BJ (cell line): ENCODE measurements at regions not wholly inside any gene's neighbourhood (a gene's known extent, or its start where the extent isn't known, plus 50 kb on each side); places are given as distances from the start of the nearest gene placed in this dataset.

ENCODE experiments used
- CTCF ChIA-PET: fragments of 350-600 bp; formaldehyde crosslinking; extraction: SDS; loops from one replicate; lab custom pipeline; 2021; ENCODE audit warnings: antibody characterized with exemption, inconsistent platforms; lab: Yijun Ruan, JAX
- POLR2A ChIA-PET: fragments of 300-600 bp; sonication (Branson Sonifier 250); formaldehyde crosslinking; extraction: SDS; loops from one replicate; lab custom pipeline; 2021; ENCODE audit warnings: antibody characterized with exemption; lab: Charles Lee
- DNase-seq: peaks from one replicate; pipeline ENCODE4 v3.0.0-alpha.2; 2011; ENCODE audit warnings: low read depth
- H3K27me3 ChIP-seq: 2 replicates; pipeline ENCODE4 v1.6.0; 2011; ENCODE audit warnings: low read length; ENCODE audit not compliant: control insufficient read depth, insufficient read depth
- H3K36me3 ChIP-seq: 2 replicates; pipeline ENCODE4 v1.5.1; 2011; ENCODE audit warnings: low read length; ENCODE audit not compliant: control insufficient read depth, insufficient read depth
- H3K4me3 ChIP-seq: 2 replicates; pipeline ENCODE4 v1.5.1; 2011; ENCODE audit warnings: low read depth, mild to moderate bottlenecking, control low read depth, low read length
- TF ChIP-seq, protein P1 (sequence below): IDR thresholded peaks from 2 replicates; pipeline ENCODE4 v1.5.1; 2011; ENCODE audit warnings: low read depth, mild to moderate bottlenecking, control low read depth, inconsistent platforms, low read length, moderate library complexity; ENCODE audit not compliant: insufficient read depth

DNA sequence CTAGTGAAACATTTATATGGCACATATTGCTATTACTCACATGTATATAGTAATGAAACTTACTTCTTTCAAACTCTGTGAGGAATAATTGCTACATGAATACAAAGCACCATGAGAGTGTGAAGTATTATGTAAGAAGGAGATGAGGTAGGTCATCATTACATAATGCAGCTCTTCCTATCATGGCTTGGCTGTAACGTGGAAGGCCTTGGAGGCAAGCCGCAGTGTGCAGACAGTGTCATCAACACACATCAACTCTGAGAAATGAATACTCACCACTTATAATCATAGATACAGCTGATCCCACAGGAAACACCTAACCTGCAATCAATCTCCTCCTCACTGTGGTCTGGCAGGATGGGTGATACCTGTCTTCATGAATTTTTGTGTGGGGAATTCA is 49.9 kb upstream of the CCDC91 start:
- no peak for DNase-seq
- TF ChIP-seq, protein P1, sequence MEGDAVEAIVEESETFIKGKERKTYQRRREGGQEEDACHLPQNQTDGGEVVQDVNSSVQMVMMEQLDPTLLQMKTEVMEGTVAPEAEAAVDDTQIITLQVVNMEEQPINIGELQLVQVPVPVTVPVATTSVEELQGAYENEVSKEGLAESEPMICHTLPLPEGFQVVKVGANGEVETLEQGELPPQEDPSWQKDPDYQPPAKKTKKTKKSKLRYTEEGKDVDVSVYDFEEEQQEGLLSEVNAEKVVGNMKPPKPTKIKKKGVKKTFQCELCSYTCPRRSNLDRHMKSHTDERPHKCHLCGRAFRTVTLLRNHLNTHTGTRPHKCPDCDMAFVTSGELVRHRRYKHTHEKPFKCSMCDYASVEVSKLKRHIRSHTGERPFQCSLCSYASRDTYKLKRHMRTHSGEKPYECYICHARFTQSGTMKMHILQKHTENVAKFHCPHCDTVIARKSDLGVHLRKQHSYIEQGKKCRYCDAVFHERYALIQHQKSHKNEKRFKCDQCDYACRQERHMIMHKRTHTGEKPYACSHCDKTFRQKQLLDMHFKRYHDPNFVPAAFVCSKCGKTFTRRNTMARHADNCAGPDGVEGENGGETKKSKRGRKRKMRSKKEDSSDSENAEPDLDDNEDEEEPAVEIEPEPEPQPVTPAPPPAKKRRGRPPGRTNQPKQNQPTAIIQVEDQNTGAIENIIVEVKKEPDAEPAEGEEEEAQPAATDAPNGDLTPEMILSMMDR, result no peak
- CTCF ChIA-PET, result interaction anchor here (1.2 kb wide), 1 partner anchor 11 kb away, joined by 4 read pairs; no protein-coding TSS in a partner anchor
- POLR2A ChIA-PET, result no interaction called here
- H3K27me3 ChIP-seq, result no peaks in the 10 kb centered on the region
- no peaks in the 10 kb centered on the region for H3K36me3 ChIP-seq
- H3K4me3 ChIP-seq, result no peak overlapping the region
